ENCODE measurements at regions not wholly inside any gene's neighbourhood (a gene's known extent, or its start where the extent isn't known, plus 50 kb on each side); places are given as distances from the start of the nearest gene placed in this dataset.
"Not testable (repeated sequence)": the region's sequence is repeated elsewhere in the genome, so short reads cannot be mapped to it uniquely, and the experiment has no call there.

- not testable (repeated sequence) for H3K27ac ChIP-seq, H3K4me3 ChIP-seq
These were observed 208.3 kb upstream of the NBPF12 start for GRCh38 chr1:146729642-146730344.

GRCh38 chr1:146715054-146715453 is 223.1 kb upstream of the NBPF12 start:
- H3K4me3 ChIP-seq, H3K27ac ChIP-seq: not testable (repeated sequence)

GRCh38 chr1:146710838-146711521 is 227.1 kb upstream of the NBPF12 start:
- H3K27ac ChIP-seq, H3K4me3 ChIP-seq: not testable (repeated sequence)

GRCh38 chr1:146709302-146709701 is 228.8 kb upstream of the NBPF12 start:
- not testable (repeated sequence) for H3K4me3 ChIP-seq

GRCh38 chr1:146704162-146704724 is 233.9 kb upstream of the NBPF12 start:
- not testable (repeated sequence) for H3K4me3 ChIP-seq, H3K27ac ChIP-seq

More at GRCh38 chr1:146709302-146709701, 228.8 kb upstream of the NBPF12 start:
- not testable (repeated sequence) for H3K27ac ChIP-seq

GRCh38 chr1:146701320-146701719 is 236.8 kb upstream of the NBPF12 start:
- H3K4me3 ChIP-seq, H3K27ac ChIP-seq: not testable (repeated sequence)

GRCh38 chr1:146695388-146695787 is 242.7 kb upstream of the NBPF12 start:
- not testable (repeated sequence) for H3K27ac ChIP-seq, H3K4me3 ChIP-seq

- H3K27ac ChIP-seq, H3K4me3 ChIP-seq: not testable (repeated sequence)
These were observed 246.3 kb upstream of the NBPF12 start for GRCh38 chr1:146691798-146692197.

GRCh38 chr1:146688893-146689292 is 249.2 kb upstream of the NBPF12 start:
- not testable (repeated sequence) for H3K4me3 ChIP-seq, H3K27ac ChIP-seq

GRCh38 chr1:146686777-146687366 is 251.3 kb upstream of the NBPF12 start:
- H3K4me3 ChIP-seq: not testable (repeated sequence)

GRCh38 chr1:146683126-146683429 is 255.0 kb upstream of the NBPF12 start:
- H3K27ac ChIP-seq, H3K4me3 ChIP-seq: not testable (repeated sequence)

More at GRCh38 chr1:146686777-146687366, 251.3 kb upstream of the NBPF12 start:
- H3K27ac ChIP-seq: not testable (repeated sequence)

- not testable (repeated sequence) for H3K27ac ChIP-seq, H3K4me3 ChIP-seq
These were observed 255.6 kb upstream of the NBPF12 start for GRCh38 chr1:146682227-146683125.

GRCh38 chr1:146673729-146674299 is 264.3 kb upstream of the NBPF12 start:
- not testable (repeated sequence) for H3K4me3 ChIP-seq, H3K27ac ChIP-seq

- not testable (repeated sequence) for H3K4me3 ChIP-seq, H3K27ac ChIP-seq
These were observed 265.5 kb upstream of the NBPF12 start for GRCh38 chr1:146672608-146673007.

- not testable (repeated sequence) for H3K4me3 ChIP-seq, H3K27ac ChIP-seq
These were observed 266.5 kb upstream of the NBPF12 start for GRCh38 chr1:146671588-146671987.

- not testable (repeated sequence) for H3K27ac ChIP-seq, H3K4me3 ChIP-seq
These were observed 267.1 kb upstream of the NBPF12 start for GRCh38 chr1:146670832-146671566.

GRCh38 chr1:146666275-146666674 is 271.8 kb upstream of the NBPF12 start:
- H3K27ac ChIP-seq, H3K4me3 ChIP-seq: not testable (repeated sequence)

- H3K4me3 ChIP-seq, H3K27ac ChIP-seq: not testable (repeated sequence)
These were observed 277.9 kb upstream of the NBPF12 start for GRCh38 chr1:146660242-146660641.
